ENCODE measurements at regions not wholly inside any gene's neighbourhood (a gene's known extent, or its start where the extent isn't known, plus 50 kb on each side); places are given as distances from the start of the nearest gene placed in this dataset.

DNA sequence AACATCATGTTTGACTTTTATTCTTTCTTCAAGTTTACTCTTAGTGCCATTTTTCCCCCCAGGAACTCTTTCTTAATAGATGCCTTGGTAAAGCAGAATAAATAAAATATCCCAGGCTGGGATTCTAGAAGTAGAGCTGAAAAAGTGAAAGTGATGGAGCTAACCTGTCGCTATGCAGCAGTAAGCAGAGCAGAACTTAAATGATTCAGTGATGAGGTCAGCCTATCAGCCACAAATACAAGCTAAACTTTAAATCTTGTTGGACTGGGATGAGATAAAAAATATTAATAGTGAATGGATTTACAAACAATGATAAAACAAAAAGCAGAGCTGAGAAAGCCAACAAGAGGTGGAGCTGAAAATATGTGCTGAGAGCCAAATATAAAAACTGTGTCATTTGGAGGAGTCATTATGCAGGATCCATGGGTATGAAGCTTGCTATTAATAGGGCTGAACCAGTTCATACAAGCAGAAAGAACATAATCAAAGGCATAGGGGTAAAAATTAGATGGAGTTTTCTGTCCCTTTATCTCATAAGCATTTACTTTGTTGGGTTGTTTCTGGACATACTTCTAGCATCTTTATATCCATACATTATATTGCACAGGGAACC, 877.8 kb downstream of the EPHA7 start:
- TF ChIP-seq, protein P1, sequence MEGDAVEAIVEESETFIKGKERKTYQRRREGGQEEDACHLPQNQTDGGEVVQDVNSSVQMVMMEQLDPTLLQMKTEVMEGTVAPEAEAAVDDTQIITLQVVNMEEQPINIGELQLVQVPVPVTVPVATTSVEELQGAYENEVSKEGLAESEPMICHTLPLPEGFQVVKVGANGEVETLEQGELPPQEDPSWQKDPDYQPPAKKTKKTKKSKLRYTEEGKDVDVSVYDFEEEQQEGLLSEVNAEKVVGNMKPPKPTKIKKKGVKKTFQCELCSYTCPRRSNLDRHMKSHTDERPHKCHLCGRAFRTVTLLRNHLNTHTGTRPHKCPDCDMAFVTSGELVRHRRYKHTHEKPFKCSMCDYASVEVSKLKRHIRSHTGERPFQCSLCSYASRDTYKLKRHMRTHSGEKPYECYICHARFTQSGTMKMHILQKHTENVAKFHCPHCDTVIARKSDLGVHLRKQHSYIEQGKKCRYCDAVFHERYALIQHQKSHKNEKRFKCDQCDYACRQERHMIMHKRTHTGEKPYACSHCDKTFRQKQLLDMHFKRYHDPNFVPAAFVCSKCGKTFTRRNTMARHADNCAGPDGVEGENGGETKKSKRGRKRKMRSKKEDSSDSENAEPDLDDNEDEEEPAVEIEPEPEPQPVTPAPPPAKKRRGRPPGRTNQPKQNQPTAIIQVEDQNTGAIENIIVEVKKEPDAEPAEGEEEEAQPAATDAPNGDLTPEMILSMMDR (IDR thresholded peaks at IDR 0.05; ENCODE audit: insufficient read depth, low read length, poor library complexity, severe bottlenecking), result no peak
- DNase-seq (ENCODE audit: extremely low read depth, insufficient read length), result no peak
- Histone ChIP-seq H3K36me3 (ENCODE audit: control insufficient read depth, insufficient read depth, low read length) (no peaks in the 10 kb centered on the region), H3K27me3 (replicated peaks; ENCODE audit: control insufficient read depth, insufficient read depth, low read length) (no peaks in the 10 kb centered on the region), H3K4me3 (replicated peaks; ENCODE audit: low read depth, low read length) (no peak overlapping the region)

DNA sequence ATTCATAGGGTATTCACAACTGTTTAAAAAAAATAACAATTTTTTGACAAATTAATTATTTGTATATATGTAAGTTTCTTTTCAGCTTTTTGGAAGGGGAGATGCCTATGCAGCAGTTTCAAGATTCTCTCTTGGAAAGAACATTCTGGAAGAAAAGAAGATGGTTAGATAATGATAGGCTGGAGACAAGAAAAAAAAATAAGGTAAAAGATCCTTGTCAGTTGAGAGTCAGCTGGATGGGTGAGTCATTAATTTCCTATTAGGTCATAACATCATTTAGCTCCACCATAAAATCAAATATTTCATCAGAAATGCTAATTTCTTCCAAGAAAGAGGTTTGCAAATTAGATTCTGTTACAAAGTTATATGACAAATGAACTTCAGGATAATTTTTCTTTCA, 880.4 kb downstream of the EPHA7 start:
- no peak for DNase-seq (ENCODE audit: extremely low read depth, insufficient read length)
- no peak overlapping the region for H3K4me3 ChIP-seq (replicated peaks; ENCODE audit: low read depth, low read length)
- H3K36me3 ChIP-seq (ENCODE audit: control insufficient read depth, insufficient read depth, low read length), result no peaks in the 10 kb centered on the region
- H3K27me3 ChIP-seq (replicated peaks; ENCODE audit: control insufficient read depth, insufficient read depth, low read length), result no peaks in the 10 kb centered on the region
- TF ChIP-seq, protein P1 (IDR thresholded peaks at IDR 0.05; ENCODE audit: insufficient read depth, low read length, poor library complexity, severe bottlenecking), result no peak

DNA sequence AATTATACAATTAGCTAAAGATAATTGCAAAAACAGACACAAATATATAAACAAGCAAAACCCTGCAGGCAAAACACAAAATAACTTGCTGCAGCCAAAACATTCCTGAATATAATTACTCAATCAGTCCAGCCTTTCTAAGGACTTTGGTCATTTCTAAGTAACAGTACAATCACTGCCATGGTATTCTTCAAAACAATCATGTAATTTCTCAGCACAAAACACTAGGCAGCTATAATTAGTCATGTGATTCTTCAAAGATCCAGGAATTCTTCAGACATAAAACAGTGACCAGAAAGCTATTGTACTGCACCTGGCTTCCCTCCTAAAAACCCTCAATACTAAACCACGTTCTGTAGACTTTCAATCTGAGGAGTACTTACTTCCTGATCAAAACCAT, 881.1 kb downstream of the EPHA7 start:
- TF ChIP-seq, protein P1 (IDR thresholded peaks at IDR 0.05; ENCODE audit: insufficient read depth, low read length, poor library complexity, severe bottlenecking), result no peak
- no peak for DNase-seq (ENCODE audit: extremely low read depth, insufficient read length)
- Histone ChIP-seq H3K4me3 (replicated peaks; ENCODE audit: low read depth, low read length) (no peak overlapping the region), H3K27me3 (replicated peaks; ENCODE audit: control insufficient read depth, insufficient read depth, low read length) (no peaks in the 10 kb centered on the region), H3K36me3 (ENCODE audit: control insufficient read depth, insufficient read depth, low read length) (no peaks in the 10 kb centered on the region)

DNA sequence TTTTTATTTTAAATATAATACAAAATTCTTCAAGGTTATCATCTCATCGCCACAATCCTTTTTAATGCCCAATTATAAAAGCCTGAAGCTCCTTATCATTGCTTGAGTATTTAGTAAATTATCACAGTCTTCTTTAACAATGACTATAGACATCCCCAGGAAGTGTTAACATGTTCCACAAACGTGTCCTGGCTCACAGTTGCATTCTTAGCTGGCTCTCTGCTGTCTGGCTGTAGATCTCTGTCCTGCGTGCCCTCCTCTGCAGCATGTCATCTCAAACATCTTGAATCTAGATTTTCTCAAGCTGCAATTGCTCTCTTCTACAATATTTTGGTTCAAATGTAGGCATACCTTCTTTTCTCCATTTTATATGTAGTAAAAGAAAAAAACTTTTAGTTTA, 885.2 kb downstream of the EPHA7 start:
- H3K27me3 ChIP-seq (replicated peaks; ENCODE audit: control insufficient read depth, insufficient read depth, low read length), result no peaks in the 10 kb centered on the region
- DNase-seq (ENCODE audit: extremely low read depth, insufficient read length), result no peak
- H3K36me3 ChIP-seq (ENCODE audit: control insufficient read depth, insufficient read depth, low read length), result no peaks in the 10 kb centered on the region
- H3K4me3 ChIP-seq (replicated peaks; ENCODE audit: low read depth, low read length), result no peak overlapping the region
- TF ChIP-seq, protein P1 (IDR thresholded peaks at IDR 0.05; ENCODE audit: insufficient read depth, low read length, poor library complexity, severe bottlenecking), result no peak

DNA sequence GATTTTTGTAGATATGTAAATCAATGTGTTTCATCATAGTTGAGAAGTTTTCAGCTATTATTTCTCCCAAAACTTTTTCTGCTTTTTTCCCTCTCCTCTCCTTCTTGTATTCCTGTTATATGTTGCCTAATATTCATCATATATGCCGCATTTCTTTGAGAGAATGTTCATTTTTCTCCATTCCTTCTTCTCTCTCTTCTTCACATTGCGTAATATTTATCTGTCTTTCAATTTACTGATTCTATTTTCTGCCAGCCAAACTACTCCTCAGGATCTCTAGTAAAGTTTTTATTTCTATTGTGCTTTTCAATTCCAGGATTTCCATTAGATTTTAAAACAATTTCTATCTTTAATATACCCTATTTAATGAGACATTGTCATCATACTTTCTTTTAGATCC, 896.8 kb downstream of the EPHA7 start:
- H3K27me3 ChIP-seq (replicated peaks; ENCODE audit: control insufficient read depth, insufficient read depth, low read length), result no peaks in the 10 kb centered on the region
- TF ChIP-seq, protein P1 (IDR thresholded peaks at IDR 0.05; ENCODE audit: insufficient read depth, low read length, poor library complexity, severe bottlenecking), result no peak
- no peaks in the 10 kb centered on the region for H3K36me3 ChIP-seq (ENCODE audit: control insufficient read depth, insufficient read depth, low read length)
- DNase-seq (ENCODE audit: extremely low read depth, insufficient read length), result no peak
- H3K4me3 ChIP-seq (replicated peaks; ENCODE audit: low read depth, low read length), result no peak overlapping the region

DNA sequence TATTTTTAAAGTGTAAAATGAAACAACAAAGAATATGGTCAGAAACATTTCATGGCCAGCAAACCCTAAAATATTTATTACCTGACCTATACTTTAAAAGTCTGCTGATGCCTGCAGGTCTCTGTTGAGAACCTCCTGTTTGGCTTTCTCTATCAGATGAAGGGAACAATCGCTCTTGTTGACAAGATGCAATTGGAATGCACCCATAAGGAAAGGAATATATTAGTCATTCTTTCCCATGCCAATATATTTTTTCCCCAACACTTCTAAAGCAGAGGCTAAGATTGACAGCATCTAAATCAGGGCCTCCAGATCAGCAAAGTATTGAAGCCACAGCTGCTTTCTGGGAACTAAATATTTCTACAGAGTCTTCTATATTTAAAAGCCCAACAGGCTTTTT, 897.8 kb downstream of the EPHA7 start:
- DNase-seq (ENCODE audit: extremely low read depth, insufficient read length), result no peak
- Histone ChIP-seq H3K27me3 (replicated peaks; ENCODE audit: control insufficient read depth, insufficient read depth, low read length) (no peaks in the 10 kb centered on the region), H3K36me3 (ENCODE audit: control insufficient read depth, insufficient read depth, low read length) (no peaks in the 10 kb centered on the region), H3K4me3 (replicated peaks; ENCODE audit: low read depth, low read length) (no peak overlapping the region)
- TF ChIP-seq, protein P1 (IDR thresholded peaks at IDR 0.05; ENCODE audit: insufficient read depth, low read length, poor library complexity, severe bottlenecking), result no peak
